Left lung (tissue), 4 donors: ENCODE measurements at regions not wholly inside any gene's neighbourhood (a gene's known extent, or its start where the extent isn't known, plus 50 kb on each side); places are given as distances from the start of the nearest gene placed in this dataset.

Source experiments
- ATAC-seq: fragments of 200-7000 bp; cut with Tn5 transposase; one replicate; pipeline ENCODE4 v1.9.1; 2020; ENCODE audit warnings: moderate library complexity
- DNase-seq, 4 donors: peaks; one replicate each; pipeline ENCODE4 v3.0.0-alpha.2; 2013 to 2020
- H3K27ac ChIP-seq, 2 donors: fragments of 200-600 bp; sonication (generic) in 1 of 2; one replicate each; pipeline versions ENCODE4 v1.5.0 to v1.8.0; 2020 to 2021
- H3K27me3 ChIP-seq, 2 donors: fragments of 200-600 bp; sonication (generic) in 1 of 2; one replicate each; pipeline versions ENCODE4 v1.5.0 to v1.8.0; 2020 to 2021
- H3K36me3 ChIP-seq, 2 donors: fragments of 200-600 bp; sonication (generic) in 1 of 2; one replicate each; pipeline versions ENCODE4 v1.5.0 to v1.8.0; 2020 to 2021
- H3K4me1 ChIP-seq, 2 donors: fragments of 200-600 bp; one replicate each; pipeline ENCODE4 v1.8.0; 2021
- H3K4me3 ChIP-seq, 2 donors: fragments of 200-600 bp; sonication (generic) in 1 of 2; one replicate each; pipeline versions ENCODE4 v1.5.0 to v1.8.0; 2020 to 2021; ENCODE audit warnings: mild to moderate bottlenecking in 1 of 2
- H3K9me3 ChIP-seq, 2 donors: fragments of 200-600 bp; sonication (generic) in 1 of 2; one replicate each; pipeline versions ENCODE4 v1.5.0 to v1.8.0; 2020 to 2021
- intact Hi-C, 2 donors: fragments of 100-400 bp; cut with DNase I; formaldehyde crosslinking; loops; one replicate each; pipeline versions ENCODE4 v1.11.2 to v1.14.2; 2022
- TF ChIP-seq, protein P1 (sequence below), 2 donors: fragments of 200-600 bp; sonication (generic) in 1 of 2; IDR thresholded peaks; one replicate each; pipeline versions ENCODE4 v1.5.0 to v1.8.0; 2021; ENCODE audit warnings: antibody characterized with exemption in 2 of 2
- donor health status: DM: no; HTN: yes; CAD: no.
- donor health status: DM: no; HTN: no; CAD: no.

- H3K4me3 ChIP-seq, result no peak overlapping the region
- peaks cover 0 to 43% of the 10 kb centered on the region in 2 donors for H3K27me3 ChIP-seq
- DNase-seq, result no peak
- intact Hi-C loops, result no loop called here
- H3K4me1 ChIP-seq, result no peaks in the 10 kb centered on the region
- no peak for ATAC-seq
- no peak overlapping the region for H3K27ac ChIP-seq
- TF ChIP-seq, protein P1, sequence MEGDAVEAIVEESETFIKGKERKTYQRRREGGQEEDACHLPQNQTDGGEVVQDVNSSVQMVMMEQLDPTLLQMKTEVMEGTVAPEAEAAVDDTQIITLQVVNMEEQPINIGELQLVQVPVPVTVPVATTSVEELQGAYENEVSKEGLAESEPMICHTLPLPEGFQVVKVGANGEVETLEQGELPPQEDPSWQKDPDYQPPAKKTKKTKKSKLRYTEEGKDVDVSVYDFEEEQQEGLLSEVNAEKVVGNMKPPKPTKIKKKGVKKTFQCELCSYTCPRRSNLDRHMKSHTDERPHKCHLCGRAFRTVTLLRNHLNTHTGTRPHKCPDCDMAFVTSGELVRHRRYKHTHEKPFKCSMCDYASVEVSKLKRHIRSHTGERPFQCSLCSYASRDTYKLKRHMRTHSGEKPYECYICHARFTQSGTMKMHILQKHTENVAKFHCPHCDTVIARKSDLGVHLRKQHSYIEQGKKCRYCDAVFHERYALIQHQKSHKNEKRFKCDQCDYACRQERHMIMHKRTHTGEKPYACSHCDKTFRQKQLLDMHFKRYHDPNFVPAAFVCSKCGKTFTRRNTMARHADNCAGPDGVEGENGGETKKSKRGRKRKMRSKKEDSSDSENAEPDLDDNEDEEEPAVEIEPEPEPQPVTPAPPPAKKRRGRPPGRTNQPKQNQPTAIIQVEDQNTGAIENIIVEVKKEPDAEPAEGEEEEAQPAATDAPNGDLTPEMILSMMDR (IDR thresholded peaks at IDR 0.05), result no peak
- no peaks in the 10 kb centered on the region for H3K36me3 ChIP-seq
- no peaks in the 10 kb centered on the region for H3K9me3 ChIP-seq
Measured at GRCh38 chr1:29518183-29518835, 282.0 kb downstream of the PTPRU start.

- Histone ChIP-seq H3K4me3 (no peak overlapping the region), H3K36me3 (no peaks in the 10 kb centered on the region), H3K27ac (no peak overlapping the region), H3K4me1 (no peaks in the 10 kb centered on the region), H3K27me3 (peaks cover 0 to 41% of the 10 kb centered on the region in 2 donors), H3K9me3 (no peaks in the 10 kb centered on the region)
- TF ChIP-seq, protein P1 (IDR thresholded peaks at IDR 0.05), result no peak
- no peak for ATAC-seq
- no peak for DNase-seq
- intact Hi-C loops, result no loop called here
Measured at GRCh38 chr1:29517251-29518086, 281.1 kb downstream of the PTPRU start.

- intact Hi-C loops, result no loop called here
- no peaks in the 10 kb centered on the region for H3K4me1 ChIP-seq
- H3K27me3 ChIP-seq, result peaks cover 0 to 31% of the 10 kb centered on the region in 2 donors
- H3K9me3 ChIP-seq, result no peaks in the 10 kb centered on the region
- DNase-seq, result no peak
- no peak overlapping the region for H3K4me3 ChIP-seq
- no peak overlapping the region for H3K27ac ChIP-seq
- no peak for ATAC-seq
- no peaks in the 10 kb centered on the region for H3K36me3 ChIP-seq
- TF ChIP-seq, protein P1 (IDR thresholded peaks at IDR 0.05), result no peak
Measured at GRCh38 chr1:29516063-29516820, 279.9 kb downstream of the PTPRU start.

GRCh38 chr1:29515170-29515955 is 279.0 kb downstream of the PTPRU start:
- no peak overlapping the region for H3K4me3 ChIP-seq
- no peaks in the 10 kb centered on the region for H3K9me3 ChIP-seq
- H3K27me3 ChIP-seq, result peaks cover 0 to 24% of the 10 kb centered on the region in 2 donors
- intact Hi-C loops, result no loop called here
- no peak overlapping the region for H3K27ac ChIP-seq
- H3K36me3 ChIP-seq, result no peaks in the 10 kb centered on the region
- TF ChIP-seq, protein P1 (IDR thresholded peaks at IDR 0.05), result no peak
- ATAC-seq, result no peak
- H3K4me1 ChIP-seq, result no peaks in the 10 kb centered on the region
- no peak for DNase-seq
